ENCODE measurements at regions not wholly inside any gene's neighbourhood (a gene's known extent, or its start where the extent isn't known, plus 50 kb on each side); places are given as distances from the start of the nearest gene placed in this dataset.
A peak's percentile ranks its signal among the peaks of the same experiment; 100 is the strongest.
"Not testable (repeated sequence)": the region's sequence is repeated elsewhere in the genome, so short reads cannot be mapped to it uniquely, and the experiment has no call there.

- DNase-seq (peak in 2 of 3 donors; percentile 10 to 34), ATAC-seq (peak; percentile 31 to 50)
- intact Hi-C loops (cut with DNase I): no loop called here
- Histone ChIP-seq H3K9me3 (ENCODE audit: control insufficient read depth, low read length) (peaks cover 2% of the 10 kb centered on the region), H3K27ac (ENCODE audit: low read length) (no peak overlapping the region), H3K27me3 (ENCODE audit: control insufficient read depth, insufficient read depth) (no peaks in the 10 kb centered on the region), H3K4me3 (ENCODE audit: low read length) (no peak overlapping the region), H3K4me1 (ENCODE audit: control insufficient read depth, insufficient read depth, low read length) (no peaks in the 10 kb centered on the region)
- WGBS: 44% methylated on average over 5 of the region's 5 CpGs
These were observed 1295.0 kb downstream of the JRKL start for GRCh38 chr11:97684486-97685439.

GRCh38 chr11:97685695-97686094 lies 1295.9 kb downstream of the JRKL start:
- Histone ChIP-seq H3K4me1 (ENCODE audit: control insufficient read depth, insufficient read depth, low read length) (no peaks in the 10 kb centered on the region), H3K4me3 (ENCODE audit: low read length) (no peak overlapping the region), H3K27ac (ENCODE audit: low read length) (no peak overlapping the region), H3K27me3 (ENCODE audit: control insufficient read depth, insufficient read depth) (no peaks in the 10 kb centered on the region), H3K9me3 (ENCODE audit: control insufficient read depth, low read length) (peaks cover 2% of the 10 kb centered on the region)
- ATAC-seq (no peak), DNase-seq (no peak)
- intact Hi-C loops (cut with DNase I): no loop called here
- 66% methylated on average over 2 of the region's 2 CpGs for WGBS

GRCh38 chr11:97687111-97687510 lies 1297.3 kb downstream of the JRKL start:
- Histone ChIP-seq H3K9me3 (ENCODE audit: control insufficient read depth, low read length) (peaks cover 2% of the 10 kb centered on the region), H3K4me1 (ENCODE audit: control insufficient read depth, insufficient read depth, low read length) (no peaks in the 10 kb centered on the region), H3K4me3 (ENCODE audit: low read length) (no peak overlapping the region), H3K27me3 (ENCODE audit: control insufficient read depth, insufficient read depth) (no peaks in the 10 kb centered on the region), H3K27ac (ENCODE audit: low read length) (no peak overlapping the region)
- DNase-seq (no peak), ATAC-seq (no peak)
- intact Hi-C loops (cut with DNase I): no loop called here
- WGBS: 70% methylated on average over 4 of the region's 4 CpGs

- no peak overlapping the region for H3K27ac ChIP-seq (ENCODE audit: low read length)
- H3K4me1 ChIP-seq (ENCODE audit: control insufficient read depth, insufficient read depth, low read length): no peaks in the 10 kb centered on the region
- no peak for DNase-seq
- ATAC-seq: no peak
- H3K4me3 ChIP-seq (ENCODE audit: low read length): no peak overlapping the region
- no peaks in the 10 kb centered on the region for H3K9me3 ChIP-seq (ENCODE audit: control insufficient read depth, low read length)
- intact Hi-C loops (cut with DNase I): no loop called here
- WGBS: 86% methylated on average over 1 of the region's 1 CpG
- H3K27me3 ChIP-seq (ENCODE audit: control insufficient read depth, insufficient read depth): no peaks in the 10 kb centered on the region
These were observed 1301.2 kb downstream of the JRKL start for GRCh38 chr11:97691061-97691460.

GRCh38 chr11:97702951-97703350 lies 1313.1 kb downstream of the JRKL start:
- H3K27ac ChIP-seq (ENCODE audit: low read length): no peak overlapping the region
- H3K4me1 ChIP-seq (ENCODE audit: control insufficient read depth, insufficient read depth, low read length): no peaks in the 10 kb centered on the region
- H3K4me3 ChIP-seq (ENCODE audit: low read length): no peak overlapping the region
- H3K27me3 ChIP-seq (ENCODE audit: control insufficient read depth, insufficient read depth): no peaks in the 10 kb centered on the region
- H3K9me3 ChIP-seq (ENCODE audit: control insufficient read depth, low read length): no peaks in the 10 kb centered on the region
- DNase-seq: no peak
- WGBS: 66% methylated on average over 1 of the region's 1 CpG
- intact Hi-C loops (cut with DNase I): no loop called here
- ATAC-seq: no peak

- intact Hi-C loops (cut with DNase I): no loop called here
- Histone ChIP-seq H3K27me3 (ENCODE audit: control insufficient read depth, insufficient read depth) (no peaks in the 10 kb centered on the region), H3K4me3 (ENCODE audit: low read length) (no peak overlapping the region), H3K4me1 (ENCODE audit: control insufficient read depth, insufficient read depth, low read length) (no peaks in the 10 kb centered on the region), H3K9me3 (ENCODE audit: control insufficient read depth, low read length) (no peaks in the 10 kb centered on the region), H3K27ac (ENCODE audit: low read length) (no peak overlapping the region)
- 84% methylated on average over 3 of the region's 3 CpGs for WGBS
- ATAC-seq (no peak), DNase-seq (no peak)
These were observed 1314.0 kb downstream of the JRKL start for GRCh38 chr11:97703851-97704250.

- intact Hi-C loops (cut with DNase I); H3K27me3 ChIP-seq (ENCODE audit: control insufficient read depth, insufficient read depth); H3K4me1 ChIP-seq (ENCODE audit: control insufficient read depth, insufficient read depth, low read length); H3K9me3 ChIP-seq (ENCODE audit: control insufficient read depth, low read length); DNase-seq; H3K27ac ChIP-seq (ENCODE audit: low read length); ATAC-seq; H3K4me3 ChIP-seq (ENCODE audit: low read length): not testable (repeated sequence)
- 88% methylated on average over 1 of the region's 1 CpG for WGBS
These were observed 1315.3 kb upstream of the CNTN5 start for GRCh38 chr11:97705441-97705840.

- ATAC-seq: no peak
- Histone ChIP-seq H3K4me3 (ENCODE audit: low read length) (no peak overlapping the region), H3K27ac (ENCODE audit: low read length) (no peak overlapping the region), H3K9me3 (ENCODE audit: control insufficient read depth, low read length) (no peaks in the 10 kb centered on the region), H3K4me1 (ENCODE audit: control insufficient read depth, insufficient read depth, low read length) (no peaks in the 10 kb centered on the region), H3K27me3 (ENCODE audit: control insufficient read depth, insufficient read depth) (no peaks in the 10 kb centered on the region)
- 95% methylated on average over 26 of the region's 26 CpGs for WGBS
- DNase-seq: peak in 1 of 3 donors; percentile 50
- intact Hi-C loops (cut with DNase I): no loop called here
These were observed 1302.8 kb upstream of the CNTN5 start for GRCh38 chr11:97717922-97718321.

GRCh38 chr11:97722065-97722464 lies 1298.7 kb upstream of the CNTN5 start:
- no peak overlapping the region for H3K27ac ChIP-seq (ENCODE audit: low read length)
- ATAC-seq: no peak
- H3K4me1 ChIP-seq (ENCODE audit: control insufficient read depth, insufficient read depth, low read length): no peaks in the 10 kb centered on the region
- intact Hi-C loops (cut with DNase I): no loop called here
- H3K9me3 ChIP-seq (ENCODE audit: control insufficient read depth, low read length): no peaks in the 10 kb centered on the region
- peak in 1 of 3 donors; percentile 25 for DNase-seq
- WGBS: 87% methylated on average over 1 of the region's 1 CpG
- H3K4me3 ChIP-seq (ENCODE audit: low read length): no peak overlapping the region
- H3K27me3 ChIP-seq (ENCODE audit: control insufficient read depth, insufficient read depth): no peaks in the 10 kb centered on the region

GRCh38 chr11:97722721-97723120 lies 1298.0 kb upstream of the CNTN5 start:
- no peak overlapping the region for H3K4me3 ChIP-seq (ENCODE audit: low read length)
- no peaks in the 10 kb centered on the region for H3K4me1 ChIP-seq (ENCODE audit: control insufficient read depth, insufficient read depth, low read length)
- ATAC-seq: no peak
- 94% methylated on average over 1 of the region's 1 CpG for WGBS
- intact Hi-C loops (cut with DNase I): no loop called here
- no peak for DNase-seq
- H3K27ac ChIP-seq (ENCODE audit: low read length): no peak overlapping the region
- no peaks in the 10 kb centered on the region for H3K27me3 ChIP-seq (ENCODE audit: control insufficient read depth, insufficient read depth)
- H3K9me3 ChIP-seq (ENCODE audit: control insufficient read depth, low read length): no peaks in the 10 kb centered on the region

- H3K27ac ChIP-seq (ENCODE audit: low read length): no peak overlapping the region
- no peak overlapping the region for H3K4me3 ChIP-seq (ENCODE audit: low read length)
- intact Hi-C loops (cut with DNase I): no loop called here
- H3K9me3 ChIP-seq (ENCODE audit: control insufficient read depth, low read length): no peaks in the 10 kb centered on the region
- WGBS: 41% methylated on average over 4 of the region's 4 CpGs
- H3K4me1 ChIP-seq (ENCODE audit: control insufficient read depth, insufficient read depth, low read length): no peaks in the 10 kb centered on the region
- ATAC-seq (no peak), DNase-seq (no peak)
- no peaks in the 10 kb centered on the region for H3K27me3 ChIP-seq (ENCODE audit: control insufficient read depth, insufficient read depth)
These were observed 1291.0 kb upstream of the CNTN5 start for GRCh38 chr11:97729546-97730272.

All from right cardiac atrium (tissue), 5 donors.